NCI-H2029 treated with DMSO at 0.1 percent for 48 hours (cell line): ENCODE measurements at regions not wholly inside any gene's neighbourhood (a gene's known extent, or its start where the extent isn't known, plus 50 kb on each side); places are given as distances from the start of the nearest gene placed in this dataset.
A peak's percentile ranks its signal among the peaks of the same experiment; 100 is the strongest.
"Not testable (repeated sequence)": the region's sequence is repeated elsewhere in the genome, so short reads cannot be mapped to it uniquely, and the experiment has no call there.

Experiments used
- DNase-seq: peaks from one replicate; lab custom pipeline; 2025; lab: John Stamatoyannopoulos, UW

DNA sequence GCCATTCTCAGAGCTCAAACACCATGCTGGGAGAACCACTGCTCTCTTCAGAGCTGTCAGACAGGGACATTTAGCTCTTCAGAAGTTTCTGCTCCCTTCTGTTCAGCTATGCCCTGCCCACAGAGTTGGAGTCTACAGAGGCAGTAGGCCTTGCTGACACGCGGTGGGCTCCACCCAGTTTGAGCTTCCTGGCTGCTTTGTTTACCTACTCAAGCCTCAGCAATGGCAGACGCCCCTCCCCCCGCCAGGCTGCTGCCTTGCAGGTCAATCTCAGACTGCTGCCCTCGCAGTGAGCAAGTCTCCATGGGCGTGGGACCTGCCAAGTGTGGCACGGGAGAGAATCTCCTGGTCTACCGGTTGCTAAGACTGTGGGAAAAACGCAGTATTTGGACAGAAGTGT lies 93.8 kb upstream of the ZC3H12A start:
- DNase-seq = not testable (repeated sequence)

DNA sequence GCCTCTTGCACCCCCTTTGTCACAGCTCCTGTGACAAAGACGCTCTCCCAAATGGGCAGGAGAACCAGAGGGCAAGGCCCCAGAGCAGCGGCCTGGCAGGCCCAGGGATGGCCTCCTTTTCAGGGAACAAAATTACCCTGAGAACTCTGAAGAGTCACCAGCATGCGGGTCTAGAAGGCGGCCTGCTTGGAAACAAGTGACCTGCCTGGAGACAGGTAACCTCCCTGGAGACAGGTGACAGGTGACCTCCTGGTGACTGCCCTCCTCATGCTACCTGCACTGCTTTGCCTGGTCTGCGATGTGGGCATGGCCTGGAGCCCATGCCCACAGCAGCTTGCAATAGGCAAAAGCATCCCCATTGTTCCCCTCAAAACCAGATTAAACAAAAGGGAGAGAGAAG lies 86.5 kb upstream of the ZC3H12A start:
- DNase-seq = no peak

DNA sequence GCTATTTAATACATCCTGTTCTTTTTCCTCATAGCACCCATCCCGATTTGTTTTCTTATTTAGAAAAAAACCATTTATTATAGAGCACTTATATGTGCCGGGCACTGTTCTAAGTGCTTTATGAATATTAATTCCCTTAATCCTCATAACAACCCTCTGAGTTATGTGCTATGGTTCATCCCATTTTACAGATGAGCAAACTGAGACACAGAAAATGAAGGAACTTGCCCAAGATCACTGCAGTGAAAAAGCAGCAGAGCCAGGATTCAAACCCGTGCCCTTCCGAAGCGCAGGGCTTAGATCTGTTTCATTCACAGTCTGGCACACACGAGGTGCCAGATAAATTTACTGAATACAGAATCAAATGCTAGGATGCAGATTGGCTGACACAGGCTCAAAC lies 85.1 kb upstream of the ZC3H12A start:
- no peak for DNase-seq

DNA sequence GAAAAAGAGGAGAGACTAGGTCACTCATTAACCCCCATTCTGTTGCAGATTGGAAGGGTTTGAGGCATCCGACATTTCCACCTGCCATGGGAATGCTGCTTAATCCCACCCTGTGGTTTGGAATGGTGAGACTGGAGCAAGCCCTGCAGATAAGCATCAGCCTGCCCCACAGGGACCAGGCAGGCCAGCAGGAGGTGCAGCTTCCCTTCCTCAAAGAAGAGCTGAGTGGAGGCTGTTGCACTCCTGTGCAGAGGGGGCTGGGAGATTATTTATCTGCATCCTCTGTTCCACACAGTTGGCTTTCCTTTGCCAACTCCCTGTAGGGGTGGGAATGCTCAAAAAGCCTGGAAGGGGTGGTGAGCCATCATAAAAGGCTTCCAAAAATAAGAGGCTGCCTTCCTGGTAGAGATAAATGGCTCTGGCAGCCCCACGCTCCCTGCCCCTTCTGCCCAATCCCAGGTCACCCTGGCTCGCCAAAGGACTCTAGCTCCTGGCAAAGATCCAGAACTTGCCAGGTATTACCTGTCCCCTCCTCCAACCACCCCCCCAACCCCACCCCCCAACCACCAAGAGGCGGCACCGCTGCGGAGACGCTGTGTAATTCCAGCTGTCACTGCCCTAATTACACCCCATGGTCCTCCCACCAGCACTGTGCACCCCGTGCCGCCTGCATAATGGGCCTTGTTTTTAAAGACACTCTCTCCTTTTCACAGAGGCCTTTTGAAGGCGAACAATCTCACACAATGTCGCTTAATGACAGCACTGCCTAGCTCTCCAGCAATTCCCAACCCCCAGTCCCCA lies 83.0 kb upstream of the ZC3H12A start:
- DNase-seq = peak; percentile 97

DNA sequence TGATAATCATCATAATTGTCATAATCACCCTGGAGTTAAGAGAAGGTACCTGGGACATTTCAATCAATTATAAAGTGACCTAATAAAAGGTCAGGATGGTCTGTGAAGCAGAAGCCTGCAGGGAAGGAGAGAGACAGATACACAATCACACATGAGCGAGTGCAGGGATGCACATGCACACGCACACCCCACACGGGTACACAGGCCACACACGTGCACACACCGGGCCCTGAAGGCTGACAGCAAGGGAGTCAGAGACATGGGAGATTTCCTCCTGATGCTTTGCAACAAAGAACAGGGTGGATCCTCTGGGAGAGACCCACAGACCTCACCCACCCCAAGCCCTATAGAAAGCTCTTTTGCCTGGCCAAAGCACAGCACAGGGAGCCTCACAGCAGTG lies 82.3 kb upstream of the ZC3H12A start:
- no peak for DNase-seq

DNA sequence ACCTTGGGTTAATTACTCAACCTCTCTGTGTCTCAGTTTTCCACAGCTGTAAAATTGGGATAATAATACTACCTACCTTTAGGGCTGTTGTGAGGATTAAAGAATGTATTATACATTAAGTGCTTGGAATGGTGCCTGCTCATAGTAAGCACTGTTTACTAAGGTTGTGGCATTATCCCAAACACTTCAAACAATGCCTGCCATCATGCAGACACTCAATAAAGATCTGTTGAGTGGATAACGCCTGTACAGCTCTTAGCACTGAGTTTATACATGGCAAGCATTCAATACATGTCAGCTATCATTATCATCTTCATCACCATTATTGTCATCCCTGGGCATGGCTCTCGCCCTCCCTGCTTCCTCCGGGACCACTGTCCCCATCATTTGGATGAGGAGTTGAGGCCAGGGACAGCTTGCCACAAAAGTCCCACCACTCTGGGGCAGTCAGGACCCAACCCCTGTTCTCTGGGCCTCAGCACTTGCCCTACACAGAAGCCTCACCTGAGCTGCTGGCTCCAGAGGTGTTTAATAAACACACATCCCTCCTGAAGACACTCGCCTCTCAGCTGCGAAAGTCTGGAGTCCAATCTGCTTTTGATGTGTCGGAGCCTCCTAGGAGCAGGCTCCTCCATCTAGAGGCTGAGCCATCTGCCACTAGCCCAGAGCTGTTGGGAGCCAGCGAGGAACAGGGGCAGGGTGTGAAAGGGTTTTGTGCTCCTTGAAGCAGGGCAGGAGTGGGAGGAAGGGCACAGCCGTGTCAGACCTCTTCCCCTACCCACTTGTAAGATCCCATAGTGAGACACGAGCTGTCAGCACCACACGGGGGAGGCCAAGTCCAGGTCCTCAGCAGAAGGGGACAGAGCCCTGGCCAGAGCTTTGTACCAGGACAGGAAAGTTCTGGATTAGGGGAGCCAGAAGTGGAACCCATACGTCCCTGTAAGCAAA lies 80.9 kb upstream of the ZC3H12A start:
- peak; percentile 99 for DNase-seq

DNA sequence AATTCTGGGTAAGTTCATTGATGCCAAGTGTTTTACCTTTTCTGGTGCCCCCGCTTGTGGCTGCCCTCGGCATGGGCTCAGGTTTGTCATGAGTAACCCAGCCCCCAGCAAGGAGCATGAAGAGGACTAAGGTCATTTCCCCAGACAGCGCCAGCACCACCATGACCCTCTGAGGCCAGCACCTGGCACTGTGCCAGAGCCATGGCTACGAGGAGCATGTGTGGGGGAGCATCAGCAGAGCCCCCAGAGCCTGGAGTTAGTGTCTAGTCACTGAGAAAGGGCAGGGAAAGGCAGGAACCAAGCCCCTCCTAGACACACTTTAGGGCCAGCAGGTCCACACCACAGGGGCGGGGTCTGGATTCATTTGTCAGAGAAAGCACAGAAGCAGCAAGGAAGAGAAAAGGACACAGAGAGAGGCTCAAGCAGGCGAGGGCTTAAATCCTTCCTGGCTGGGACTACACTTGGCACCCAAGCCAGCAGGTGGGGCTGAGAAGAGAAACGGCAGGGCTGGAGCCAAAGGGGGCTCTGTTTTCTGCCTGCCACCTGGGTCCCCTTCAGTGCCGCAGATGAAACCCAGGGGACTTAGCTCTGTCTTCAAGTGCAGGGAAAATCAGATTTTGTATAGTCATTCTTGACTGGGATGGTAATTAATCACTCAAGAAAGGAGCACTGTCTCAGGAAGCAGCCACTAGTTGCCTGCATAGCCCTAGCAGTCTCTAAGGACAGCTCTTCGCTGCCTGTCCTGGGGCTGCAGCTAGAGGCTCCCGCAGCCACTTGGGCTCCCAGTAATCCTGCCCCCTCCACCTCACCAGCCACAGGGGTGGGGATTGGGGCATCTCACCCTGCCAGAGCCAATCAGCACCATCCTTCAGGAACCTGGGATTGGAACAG lies 79.6 kb upstream of the ZC3H12A start:
- DNase-seq = no peak

DNA sequence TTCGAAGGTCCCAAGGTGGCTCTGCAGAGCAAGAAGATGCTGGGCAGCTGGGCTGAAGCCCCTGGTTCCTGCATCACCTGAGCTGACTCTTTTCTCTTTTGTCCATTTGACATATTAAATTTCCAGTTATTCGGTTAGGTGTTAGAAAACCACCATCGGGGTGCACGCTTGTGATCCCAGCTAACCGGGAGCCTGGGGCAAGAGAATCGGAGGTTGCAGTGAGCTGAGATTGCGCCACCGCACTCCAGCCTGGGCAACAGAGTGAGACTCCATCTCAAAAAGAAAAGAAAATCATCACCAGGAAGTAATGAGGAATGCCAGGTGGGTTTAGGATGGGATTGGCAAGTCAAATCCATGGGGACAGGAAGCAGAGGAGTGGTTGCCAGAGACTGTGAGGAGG lies 76.3 kb upstream of the ZC3H12A start:
- no peak for DNase-seq

DNA sequence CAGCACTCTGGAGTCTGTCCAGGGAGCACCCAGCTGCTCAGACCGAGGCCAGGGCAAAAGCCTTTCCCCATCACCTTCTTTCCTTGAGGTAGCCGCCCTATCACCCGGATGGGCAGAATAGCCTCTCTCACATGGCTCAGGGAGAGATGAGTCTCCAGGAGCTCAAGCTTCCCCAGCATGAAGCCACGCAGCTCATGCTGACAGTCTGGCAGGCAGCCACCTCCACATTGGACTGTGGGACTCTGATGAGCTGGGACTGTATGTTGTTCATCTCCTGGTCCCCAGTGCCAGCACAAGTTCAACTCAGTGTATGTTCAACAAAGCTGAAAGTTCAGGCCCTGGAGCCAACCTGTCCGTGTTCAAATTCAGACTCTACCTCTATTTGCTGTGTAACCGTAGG lies 75.2 kb upstream of the ZC3H12A start:
- no peak for DNase-seq

DNA sequence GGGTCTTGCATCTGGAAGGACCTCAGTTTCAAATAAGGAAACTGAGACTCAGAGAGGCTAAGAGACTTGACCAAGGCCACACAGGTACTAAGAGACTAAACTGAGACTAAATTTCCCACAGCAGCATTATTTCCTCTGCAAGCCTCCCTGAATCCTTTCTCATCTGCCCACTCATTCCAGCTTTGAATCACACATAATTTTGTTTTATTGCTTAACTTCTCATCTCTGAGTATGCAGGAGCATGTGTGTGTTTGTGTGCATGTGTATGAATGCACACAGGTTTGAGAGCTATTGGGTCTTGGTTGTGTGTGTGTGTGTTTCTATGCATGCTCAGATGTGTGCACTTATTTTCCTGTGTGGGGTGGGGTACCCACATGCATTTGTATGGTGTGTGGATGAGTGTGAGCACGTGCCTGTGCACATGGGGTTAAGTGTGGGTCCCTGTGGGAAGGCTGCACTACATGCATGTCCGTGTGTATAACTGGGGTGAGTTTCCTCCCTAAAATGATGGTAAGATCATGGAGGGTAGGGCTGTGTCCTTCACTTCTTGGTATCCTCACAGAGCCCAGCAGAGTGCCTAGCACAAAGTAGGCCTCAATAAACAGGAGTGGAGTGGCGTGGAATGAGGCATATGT lies 74.4 kb upstream of the ZC3H12A start:
- no peak for DNase-seq

DNA sequence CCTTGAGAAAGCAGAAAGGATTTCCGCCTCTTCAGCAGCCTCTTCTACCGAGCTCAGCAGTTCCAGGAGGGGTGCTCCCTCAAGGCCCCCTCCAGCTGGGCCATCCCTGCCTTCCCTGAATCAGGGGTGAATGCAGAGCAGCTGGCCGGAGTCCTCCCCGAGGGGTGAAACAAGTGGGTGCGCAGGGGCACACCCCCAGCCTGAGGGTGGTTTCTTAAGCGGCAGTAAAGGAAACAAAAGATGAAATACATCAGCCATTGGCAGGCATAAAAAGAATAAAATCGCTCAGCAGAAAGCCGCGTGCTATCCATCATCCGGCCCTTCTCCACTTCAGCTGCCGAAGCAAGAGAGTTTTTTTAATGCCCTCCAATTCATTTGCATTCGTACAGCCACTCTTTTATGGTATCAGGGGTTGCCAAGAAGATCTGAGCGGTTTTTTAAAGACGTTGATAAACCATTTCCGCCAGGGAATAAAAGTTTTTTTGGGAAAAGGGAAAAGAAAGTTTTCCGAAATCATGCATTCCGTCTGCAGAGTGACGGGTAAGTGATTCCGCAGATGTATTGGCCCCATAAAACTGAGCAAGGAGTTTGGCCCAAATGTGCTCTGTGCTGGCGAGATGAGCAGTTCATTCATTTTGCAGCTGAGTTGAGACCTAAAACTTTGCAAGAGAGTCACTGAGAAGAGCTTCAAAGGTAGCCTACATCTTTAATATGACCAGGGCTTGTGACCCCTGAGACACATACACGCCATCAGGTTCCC lies 73.7 kb upstream of the ZC3H12A start:
- no peak for DNase-seq

DNA sequence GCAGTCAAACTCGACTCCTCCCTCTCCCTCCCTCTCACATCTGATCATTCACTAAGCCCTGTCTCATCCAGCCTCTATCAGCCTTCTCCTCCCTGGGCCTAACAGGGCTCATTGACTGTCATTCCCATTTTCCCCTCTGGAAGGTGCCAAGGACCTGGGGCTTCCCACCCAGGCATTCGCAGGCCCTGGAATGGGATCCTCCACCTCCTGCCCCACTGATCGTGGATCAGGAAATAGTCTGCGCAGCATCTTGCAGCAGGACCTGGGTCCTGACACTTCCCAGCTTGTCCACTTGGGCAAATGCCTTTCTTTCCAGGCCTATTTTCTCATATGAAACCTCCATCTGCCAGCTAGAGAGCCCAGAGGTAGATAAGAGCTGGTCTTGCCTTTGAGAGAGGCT lies 71.2 kb upstream of the ZC3H12A start:
- no peak for DNase-seq

DNA sequence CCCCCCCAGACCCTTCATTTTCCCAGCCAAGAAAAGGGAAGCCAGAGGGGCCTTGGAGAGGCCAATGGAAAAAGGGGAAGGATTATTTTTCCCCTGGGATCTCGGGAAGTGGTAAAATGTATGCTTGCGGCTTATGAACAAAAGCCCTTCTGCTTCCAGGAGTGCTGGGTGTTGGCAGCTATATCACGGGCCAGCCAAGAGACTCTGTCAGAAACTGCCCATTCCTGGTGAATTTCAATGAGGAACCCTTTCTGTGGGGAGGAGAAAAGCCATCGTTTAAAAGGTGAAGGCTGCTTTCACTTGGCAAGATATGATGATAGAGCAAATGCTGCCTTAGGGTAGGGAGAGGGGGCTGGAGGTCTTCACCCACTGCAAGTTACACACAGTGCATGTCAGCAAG lies 69.7 kb upstream of the ZC3H12A start:
- no peak for DNase-seq

DNA sequence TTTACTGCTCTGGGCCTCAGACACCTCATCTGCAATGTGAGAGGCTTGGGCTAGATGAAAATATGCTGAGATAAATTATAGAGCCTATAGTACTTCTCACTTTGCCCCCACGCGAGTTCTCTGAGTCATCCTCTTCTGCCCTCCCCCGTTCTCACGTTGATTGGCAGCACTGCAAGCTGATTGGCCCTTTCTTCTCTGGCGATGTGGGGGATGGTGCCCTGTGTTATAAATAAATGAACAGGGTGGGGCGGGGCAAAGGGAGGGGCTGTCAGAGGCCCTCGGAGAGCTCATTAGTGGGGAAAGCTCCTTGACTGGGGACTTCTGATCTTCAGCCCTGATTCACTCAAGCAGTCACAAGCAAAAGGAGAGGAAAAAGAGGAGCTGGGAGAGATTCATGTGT lies 64.3 kb upstream of the ZC3H12A start:
- no peak for DNase-seq

DNA sequence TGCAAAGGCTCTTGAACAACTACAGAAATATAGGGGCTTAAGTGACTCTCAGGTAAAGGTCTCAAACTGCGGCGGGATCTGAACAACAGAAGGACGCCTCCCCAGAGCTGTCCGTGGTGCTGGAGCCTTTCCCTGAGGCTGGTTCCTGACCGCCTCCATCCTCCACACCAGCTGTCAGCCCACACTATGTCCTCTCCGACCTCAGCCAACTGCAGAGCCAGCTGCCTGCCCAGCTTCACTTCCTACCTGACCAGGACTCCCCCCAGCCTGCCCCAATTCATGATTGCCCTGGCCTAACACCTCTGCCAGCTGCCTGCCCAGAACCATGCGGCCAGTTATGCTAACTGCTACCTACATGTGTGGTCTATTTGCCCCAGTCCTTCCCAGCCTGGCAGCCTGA lies 63.6 kb upstream of the ZC3H12A start:
- DNase-seq = no peak

DNA sequence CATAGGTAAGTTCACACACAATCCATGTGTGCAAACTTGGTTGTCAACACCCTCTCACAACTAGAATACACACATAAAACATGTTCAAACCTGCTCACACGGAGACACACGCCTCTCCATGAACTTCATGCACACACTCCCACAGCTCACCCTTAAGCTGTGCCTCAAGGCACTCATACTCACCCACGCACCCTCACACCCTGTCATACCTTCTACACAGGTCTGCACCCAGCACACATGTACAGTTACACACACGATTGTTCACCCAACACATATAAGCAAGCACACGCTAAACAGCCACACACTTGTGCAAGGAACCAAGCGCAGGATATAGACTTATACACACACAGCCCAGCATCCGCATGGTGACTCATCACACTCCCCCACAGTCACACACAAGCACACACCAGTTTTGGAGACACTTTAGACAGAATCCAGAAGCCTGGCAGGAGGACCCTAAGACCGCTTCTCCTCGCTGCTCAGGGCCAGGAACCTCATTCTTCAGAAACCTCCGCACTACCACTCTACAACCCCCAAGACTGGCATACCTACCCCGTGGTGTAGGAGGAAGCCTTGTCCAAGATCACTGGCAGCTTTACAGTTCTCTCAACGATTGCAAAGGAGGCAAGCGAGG lies 58.7 kb upstream of the ZC3H12A start:
- no peak for DNase-seq

DNA sequence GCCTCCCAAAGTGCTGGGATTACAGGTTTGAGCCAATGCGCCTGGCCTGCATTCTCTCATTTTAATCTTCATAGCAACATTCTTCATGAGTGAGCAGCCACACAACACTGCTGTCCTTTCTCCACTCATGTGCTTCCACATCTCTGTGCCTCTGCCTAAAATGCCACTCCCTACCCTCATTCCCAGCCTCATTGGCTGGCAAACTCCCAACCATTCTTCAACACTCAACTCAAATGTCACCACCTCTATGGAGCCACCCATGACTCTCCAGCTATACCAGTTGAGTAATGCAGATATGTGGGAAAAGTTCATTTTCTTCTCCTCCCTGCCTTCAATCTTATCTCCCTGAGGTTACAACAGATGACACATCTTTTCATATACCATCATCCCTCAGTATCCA lies 53.9 kb upstream of the ZC3H12A start:
- DNase-seq = no peak

DNA sequence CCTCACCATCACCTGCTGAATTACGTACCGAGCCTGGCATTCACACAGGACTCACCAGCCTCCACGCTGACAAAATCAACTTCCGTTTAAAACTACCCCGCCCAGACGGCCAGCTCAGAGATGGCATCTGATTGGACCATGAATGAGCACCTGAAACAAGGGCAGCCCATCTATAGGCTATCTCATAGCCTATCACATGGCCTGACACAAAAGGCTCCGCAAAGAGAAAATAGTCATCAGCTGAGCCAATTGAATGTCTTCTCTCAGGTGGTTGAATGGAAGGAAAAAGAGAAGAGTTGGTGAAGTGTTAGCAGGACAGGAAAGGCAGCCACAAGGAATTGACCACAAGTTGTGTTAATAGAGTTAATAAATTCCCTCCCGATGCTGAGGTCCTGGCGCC lies 50.6 kb upstream of the ZC3H12A start:
- no peak for DNase-seq

DNA sequence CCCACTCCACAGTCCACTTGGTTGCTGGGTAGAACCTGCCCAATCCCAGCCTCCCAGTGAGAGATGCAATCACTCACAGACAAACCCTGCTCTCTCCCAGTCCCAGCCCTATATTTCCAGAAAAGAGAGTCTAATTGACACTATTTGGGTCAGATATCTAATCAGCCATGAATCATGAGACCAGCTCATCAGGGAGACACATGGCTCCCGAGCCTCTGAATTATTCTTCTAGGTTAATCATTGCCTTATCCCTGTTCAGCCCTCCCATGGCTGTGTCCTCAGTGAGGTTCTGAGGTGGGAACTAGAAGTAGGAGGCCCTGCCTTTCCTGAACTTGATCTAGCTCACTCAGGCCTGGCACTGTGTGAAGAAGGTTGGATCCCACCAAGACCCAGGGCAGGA lies 49.9 kb upstream of the ZC3H12A start:
- no peak for DNase-seq
